PC-3 (cell line): ENCODE measurements at regions not wholly inside any gene's neighbourhood (a gene's known extent, or its start where the extent isn't known, plus 50 kb on each side); places are given as distances from the start of the nearest gene placed in this dataset.
"Not testable (repeated sequence)": the region's sequence is repeated elsewhere in the genome, so short reads cannot be mapped to it uniquely, and the experiment has no call there.

ENCODE experiments used
- ATAC-seq: fragments of 200-7000 bp; cut with Tn5 transposase; 2 replicates; pipeline ENCODE4 v1.9.1; 2020; ENCODE audit warnings: mild to moderate bottlenecking, moderate library complexity
- BruUV-seq: library from RNA; stranded (reverse); fragments of 400-500 nt; replicated peaks from 2 replicates; lab custom pipeline; 2021; lab: Mats Ljungman, UMichigan
- CTCF ChIA-PET: fragments of 300-600 bp; sonication (Branson Sonifier 250); formaldehyde crosslinking; loops from one replicate; lab custom pipeline; 2022; ENCODE audit warnings: antibody characterized with exemption; lab: Charles Lee
- POLR2A ChIA-PET: fragments of 300-600 bp; sonication (Branson Sonifier 250); formaldehyde crosslinking; loops from one replicate; lab custom pipeline; 2022; ENCODE audit warnings: antibody characterized with exemption; ENCODE audit not compliant: unreplicated experiment; lab: Charles Lee
- DNase-seq: peaks from one replicate; pipeline ENCODE4 v3.0.0-alpha.2; 2015
- H2AFZ ChIP-seq: fragments of 300-600 bp; sonication (generic); 2 replicates; pipeline ENCODE4 v1.6.0; 2016; ENCODE audit warnings: antibody characterized with exemption, low read length
- H3F3A ChIP-seq: fragments of 300-600 bp; sonication (generic); one replicate; pipeline ENCODE4 v1.6.0; 2017; ENCODE audit warnings: antibody characterized with exemption, low read length, control low read depth, mild to moderate bottlenecking; ENCODE audit not compliant: unreplicated experiment
- H3K27ac ChIP-seq: fragments of 300-600 bp; sonication (generic); 2 replicates; pipeline ENCODE4 v1.5.1; 2016; ENCODE audit warnings: mild to moderate bottlenecking, low read length
- H3K27me3 ChIP-seq: fragments of 300-600 bp; sonication (generic); 2 replicates; pipeline ENCODE4 v1.6.1; 2016; ENCODE audit warnings: low read length, mixed read lengths
- H3K36me3 ChIP-seq: fragments of 300-600 bp; sonication (generic); 2 replicates; pipeline ENCODE4 v1.6.1; 2016; ENCODE audit warnings: low read depth, mixed run types, low read length, mixed read lengths
- H3K4me1 ChIP-seq: fragments of 300-600 bp; sonication (generic); 2 replicates; pipeline ENCODE4 v1.5.1; 2016; ENCODE audit warnings: low read length; ENCODE audit not compliant: insufficient read depth
- H3K4me2 ChIP-seq: fragments of 300-600 bp; sonication (generic); 2 replicates; pipeline ENCODE4 v1.6.0; 2016; ENCODE audit warnings: low read length
- H3K4me3 ChIP-seq: fragments of 300-600 bp; sonication (generic); 2 replicates; pipeline ENCODE4 v1.5.1; 2016; ENCODE audit warnings: mild to moderate bottlenecking, low read length, mixed read lengths
- H3K79me2 ChIP-seq: fragments of 300-600 bp; sonication (generic); 2 replicates; pipeline ENCODE4 v1.6.1; 2017; ENCODE audit warnings: low read length, mixed read lengths
- H3K9ac ChIP-seq: fragments of 300-600 bp; sonication (generic); 2 replicates; pipeline ENCODE4 v1.6.0; 2016; ENCODE audit warnings: mild to moderate bottlenecking, low read length
- H3K9me2 ChIP-seq: fragments of 300-600 bp; sonication (generic); replicated peaks from 2 replicates; pipeline ENCODE4 v1.6.1; 2016; ENCODE audit warnings: mixed run types, low read length, mixed read lengths
- H3K9me3 ChIP-seq: fragments of 300-600 bp; sonication (generic); 2 replicates; pipeline ENCODE4 v1.6.1; 2016; ENCODE audit warnings: low read length, mixed read lengths
- H4K20me1 ChIP-seq: fragments of 300-600 bp; sonication (generic); 2 replicates; pipeline ENCODE4 v1.6.1; 2016; ENCODE audit warnings: low read length, mixed read lengths
- CTCF ChIP-seq: fragments of 300-600 bp; sonication (generic); conservative IDR thresholded peaks from 2 replicates; pipeline ENCODE4 v1.5.1; 2017; ENCODE audit warnings: antibody characterized with exemption, low read depth, mild to moderate bottlenecking, low read length
- EZH2 ChIP-seq: fragments of 300-600 bp; sonication (generic); IDR thresholded peaks from one replicate; pipeline ENCODE4 v1.6.1; 2017; ENCODE audit warnings: antibody characterized with exemption, mild to moderate bottlenecking, low read length; ENCODE audit not compliant: unreplicated experiment
- EZH2phosphoT487 ChIP-seq: fragments of 300-600 bp; sonication (generic); IDR thresholded peaks from 2 replicates; pipeline ENCODE4 v1.6.1; 2018; ENCODE audit warnings: mild to moderate bottlenecking, antibody characterized with exemption, low read length, borderline replicate concordance
- intact Hi-C: fragments of 100-400 bp; cut with micrococcal nuclease; formaldehyde crosslinking; loops from 2 replicates; pipeline ENCODE4 v1.9.0; 2023

GRCh38 chr20:52034581-52034980 lies 157.0 kb downstream of the ZFP64 start:
- Histone ChIP-seq H3K4me1 (no peaks in the 10 kb centered on the region), H3K27me3 (no peaks in the 10 kb centered on the region), H3K27ac (no peak overlapping the region), H3K9me3 (no peaks in the 10 kb centered on the region), H3K36me3 (no peaks in the 10 kb centered on the region), H3K4me2 (no peak overlapping the region), H3K4me3 (no peak overlapping the region), H4K20me1 (no peaks in the 10 kb centered on the region), H2AFZ (no peak overlapping the region), H3F3A (no peaks in the 10 kb centered on the region), H3K79me2 (no peaks in the 10 kb centered on the region), H3K9me2 (no peaks in the 10 kb centered on the region), H3K9ac (no peak overlapping the region)
- CTCF ChIA-PET = no interaction called here
- DNase-seq = no peak
- TF ChIP-seq EZH2phosphoT487 = no peak
- TF ChIP-seq EZH2 = no peak
- TF ChIP-seq CTCF = no peak
- BruUV-seq = no TSS peak
- intact Hi-C loops = no loop called here
- no peak for ATAC-seq
- POLR2A ChIA-PET = no interaction called here

- intact Hi-C loops = no loop called here
- H2AFZ ChIP-seq = no peak overlapping the region
- H3K9me3 ChIP-seq = no peaks in the 10 kb centered on the region
- H3K36me3 ChIP-seq = no peaks in the 10 kb centered on the region
- H3F3A ChIP-seq = no peaks in the 10 kb centered on the region
- ATAC-seq = no peak
- ChIA-PET POLR2A (no interaction called here), CTCF (no interaction called here)
- TF ChIP-seq CTCF = no peak
- no peak for TF ChIP-seq EZH2phosphoT487
- TF ChIP-seq EZH2 = no peak
- no peaks in the 10 kb centered on the region for H3K27me3 ChIP-seq
- H3K4me3 ChIP-seq = no peak overlapping the region
- H3K4me2 ChIP-seq = no peak overlapping the region
- DNase-seq = no peak
- no peak overlapping the region for H3K9ac ChIP-seq
- BruUV-seq = no TSS peak
- H3K9me2 ChIP-seq = no peaks in the 10 kb centered on the region
- no peaks in the 10 kb centered on the region for H4K20me1 ChIP-seq
- no peak overlapping the region for H3K27ac ChIP-seq
- no peaks in the 10 kb centered on the region for H3K4me1 ChIP-seq
- H3K79me2 ChIP-seq = no peaks in the 10 kb centered on the region
Measured at GRCh38 chr20:52033313-52033712, 158.3 kb downstream of the ZFP64 start.

GRCh38 chr20:52032304-52032683 lies 159.3 kb downstream of the ZFP64 start:
- H3K27ac ChIP-seq, H3K9me3 ChIP-seq, H4K20me1 ChIP-seq, H3K79me2 ChIP-seq, ATAC-seq, BruUV-seq, H2AFZ ChIP-seq, CTCF ChIA-PET, H3F3A ChIP-seq, intact Hi-C loops, POLR2A ChIA-PET, H3K27me3 ChIP-seq, H3K36me3 ChIP-seq, H3K4me1 ChIP-seq, H3K4me3 ChIP-seq, H3K4me2 ChIP-seq, H3K9ac ChIP-seq, H3K9me2 ChIP-seq, DNase-seq: not testable (repeated sequence)
